Body of pancreas (tissue), 4 donors: ENCODE measurements at regions not wholly inside any gene's neighbourhood (a gene's known extent, or its start where the extent isn't known, plus 50 kb on each side); places are given as distances from the start of the nearest gene placed in this dataset.
A peak's percentile ranks its signal among the peaks of the same experiment; 100 is the strongest.

ENCODE experiments used
- ATAC-seq: fragments of 150-250 bp; one replicate; pipeline ENCODE4 v1.9.1; 2016
- DNase-seq, 4 donors: peaks; one replicate each; pipeline ENCODE4 v3.0.0-alpha.2; 2019
- H3K27ac ChIP-seq, 4 donors: fragments of 200-600 bp; sonication (generic); 1 replicate in 3 of 4; 2 replicates in 1 of 4; pipeline versions ENCODE4 v1.5.1 to v1.6.1; 2016 to 2019; ENCODE audit warnings: mild to moderate bottlenecking in 1 of 4, mixed read lengths in 1 of 4, moderate library complexity in 1 of 4
- H3K27me3 ChIP-seq, 2 donors: fragments of 200-600 bp; sonication (generic); one replicate each; pipeline ENCODE4 v1.6.0; 2016; ENCODE audit warnings: mild to moderate bottlenecking in 1 of 2
- H3K36me3 ChIP-seq, 2 donors: fragments of 200-600 bp; sonication (generic); replicated peaks in 1 of 2; 2 replicates each; pipeline ENCODE4 v1.5.1; 2016; ENCODE audit warnings: low read depth in 2 of 2; ENCODE audit not compliant: insufficient read depth in 1 of 2
- H3K4me1 ChIP-seq: fragments of 200-600 bp; sonication (generic); one replicate; pipeline ENCODE4 v1.6.0; 2016
- H3K4me3 ChIP-seq, 2 donors: fragments of 200-600 bp; sonication (generic); 1 replicate in 1 of 2; 2 replicates in 1 of 2; pipeline ENCODE4 v1.5.1; 2016 to 2019
- H3K9me3 ChIP-seq, 3 donors: fragments of 200-600 bp; sonication (generic); 1 replicate in 2 of 3; 2 replicates in 1 of 3; pipeline ENCODE4 v1.5.1; 2016
- POLR2A ChIP-seq, 3 donors: fragments of 450-650 bp; IDR thresholded peaks; one replicate each; pipeline ENCODE4 v1.6.1; 2016; ENCODE audit warnings: antibody characterized with exemption in 3 of 3, mild to moderate bottlenecking in 2 of 3
- WGBS, 2 donors: methylation state at CpG; one replicate each; pipeline ENCODE4 v1.1.5; 2017; 5-methylcytosine and 5-hydroxymethylcytosine counted together
- intact Hi-C: fragments of 100-400 bp; cut with DNase I; formaldehyde crosslinking; loops from one replicate; pipeline ENCODE4 v1.15.1; 2023
- TF ChIP-seq, protein P1 (sequence below), 7 experiments: fragments of 450-650 bp in 4 of 7; fragments of 200-600 bp in 3 of 7; sonication (generic) in 3 of 7; IDR thresholded peaks; one replicate each; pipeline ENCODE4 v1.5.1; 2016 to 2019; ENCODE audit warnings: antibody characterized with exemption in 7 of 7

GRCh38 chr10:44071479-44071878 lies 313.4 kb downstream of the CXCL12 start:
- Histone ChIP-seq H3K27me3 (no peaks in the 10 kb centered on the region), H3K4me3 (no peak overlapping the region), H3K27ac (peak overlapping the region in 1 of 4 donors; percentile 17), H3K4me1 (peaks cover 33% of the 10 kb centered on the region), H3K9me3 (no peaks in the 10 kb centered on the region), H3K36me3 (no peaks in the 10 kb centered on the region)
- TF ChIP-seq, protein P1, sequence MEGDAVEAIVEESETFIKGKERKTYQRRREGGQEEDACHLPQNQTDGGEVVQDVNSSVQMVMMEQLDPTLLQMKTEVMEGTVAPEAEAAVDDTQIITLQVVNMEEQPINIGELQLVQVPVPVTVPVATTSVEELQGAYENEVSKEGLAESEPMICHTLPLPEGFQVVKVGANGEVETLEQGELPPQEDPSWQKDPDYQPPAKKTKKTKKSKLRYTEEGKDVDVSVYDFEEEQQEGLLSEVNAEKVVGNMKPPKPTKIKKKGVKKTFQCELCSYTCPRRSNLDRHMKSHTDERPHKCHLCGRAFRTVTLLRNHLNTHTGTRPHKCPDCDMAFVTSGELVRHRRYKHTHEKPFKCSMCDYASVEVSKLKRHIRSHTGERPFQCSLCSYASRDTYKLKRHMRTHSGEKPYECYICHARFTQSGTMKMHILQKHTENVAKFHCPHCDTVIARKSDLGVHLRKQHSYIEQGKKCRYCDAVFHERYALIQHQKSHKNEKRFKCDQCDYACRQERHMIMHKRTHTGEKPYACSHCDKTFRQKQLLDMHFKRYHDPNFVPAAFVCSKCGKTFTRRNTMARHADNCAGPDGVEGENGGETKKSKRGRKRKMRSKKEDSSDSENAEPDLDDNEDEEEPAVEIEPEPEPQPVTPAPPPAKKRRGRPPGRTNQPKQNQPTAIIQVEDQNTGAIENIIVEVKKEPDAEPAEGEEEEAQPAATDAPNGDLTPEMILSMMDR (IDR thresholded peaks at IDR 0.05), result peak in 2 of 7 experiments; percentile 14 to 19
- TF ChIP-seq POLR2A (IDR thresholded peaks at IDR 0.05), result no peak
- 1 to 16% methylated on average over 2 of the region's 2 CpGs for WGBS, 2 donors
- DNase-seq, result no peak
- intact Hi-C loops, result no loop called here
- ATAC-seq, result peak; percentile 38

DNA sequence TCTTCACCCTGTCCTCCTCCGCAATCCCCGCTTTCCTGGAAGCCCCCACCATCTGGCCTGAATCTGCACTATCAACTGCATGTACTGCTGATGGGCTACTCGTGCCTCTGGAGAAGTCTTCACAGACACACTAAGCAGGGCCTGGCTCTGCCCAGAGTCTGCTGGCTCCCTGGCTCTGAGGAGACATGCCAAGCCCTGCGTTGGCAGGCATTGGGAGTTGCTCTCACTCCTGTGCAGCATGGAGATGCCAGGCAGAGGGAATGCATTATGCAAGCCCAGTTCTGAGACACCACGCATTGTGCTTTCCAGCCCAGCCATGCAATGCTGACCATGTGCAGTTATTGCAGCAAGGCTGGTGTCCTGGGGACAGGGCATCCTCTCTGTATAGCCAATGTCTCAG lies 314.6 kb downstream of the CXCL12 start:
- Histone ChIP-seq H3K9me3 (no peaks in the 10 kb centered on the region), H3K27ac (peak overlapping the region in 1 of 4 donors; percentile 5), H3K27me3 (no peaks in the 10 kb centered on the region), H3K4me1 (peaks cover 37% of the 10 kb centered on the region), H3K36me3 (no peaks in the 10 kb centered on the region), H3K4me3 (no peak overlapping the region)
- ATAC-seq, result no peak
- intact Hi-C loops, result no loop called here
- WGBS, 2 donors, result 64 to 70% methylated on average over 4 to 5 of the region's 5 CpGs
- peak in 2 of 4 donors; percentile 62 to 70 for DNase-seq
- TF ChIP-seq, protein P1 (IDR thresholded peaks at IDR 0.05), result no peak
- no peak for TF ChIP-seq POLR2A (IDR thresholded peaks at IDR 0.05)

GRCh38 chr10:44069573-44069972 lies 315.3 kb downstream of the CXCL12 start:
- DNase-seq (no peak), ATAC-seq (peak; percentile 36)
- 29 to 36% methylated on average over 4 of the region's 4 CpGs for WGBS, 2 donors
- H3K9me3 ChIP-seq, result no peaks in the 10 kb centered on the region
- H3K27ac ChIP-seq, result peak overlapping the region in 2 of 4 donors; percentile 9 to 20
- intact Hi-C loops, result no loop called here
- no peaks in the 10 kb centered on the region for H3K27me3 ChIP-seq
- H3K4me3 ChIP-seq, result no peak overlapping the region
- no peaks in the 10 kb centered on the region for H3K36me3 ChIP-seq
- no peak for TF ChIP-seq POLR2A (IDR thresholded peaks at IDR 0.05)
- TF ChIP-seq, protein P1 (IDR thresholded peaks at IDR 0.05), result no peak
- peaks cover 44% of the 10 kb centered on the region for H3K4me1 ChIP-seq

- Histone ChIP-seq H3K4me3 (no peak overlapping the region), H3K27ac (peak overlapping the region in 2 of 4 donors; percentile 9 to 20), H3K27me3 (no peaks in the 10 kb centered on the region), H3K4me1 (peaks cover 51% of the 10 kb centered on the region), H3K9me3 (no peaks in the 10 kb centered on the region), H3K36me3 (no peaks in the 10 kb centered on the region)
- TF ChIP-seq POLR2A (IDR thresholded peaks at IDR 0.05), result no peak
- TF ChIP-seq, protein P1 (IDR thresholded peaks at IDR 0.05), result no peak
- intact Hi-C loops, result no loop called here
- ATAC-seq, result no peak
- 74 to 76% methylated on average over 10 of the region's 10 CpGs for WGBS, 2 donors
- DNase-seq, result no peak
Observed at GRCh38 chr10:44068716-44069482, 316.0 kb downstream of the CXCL12 start.

DNA sequence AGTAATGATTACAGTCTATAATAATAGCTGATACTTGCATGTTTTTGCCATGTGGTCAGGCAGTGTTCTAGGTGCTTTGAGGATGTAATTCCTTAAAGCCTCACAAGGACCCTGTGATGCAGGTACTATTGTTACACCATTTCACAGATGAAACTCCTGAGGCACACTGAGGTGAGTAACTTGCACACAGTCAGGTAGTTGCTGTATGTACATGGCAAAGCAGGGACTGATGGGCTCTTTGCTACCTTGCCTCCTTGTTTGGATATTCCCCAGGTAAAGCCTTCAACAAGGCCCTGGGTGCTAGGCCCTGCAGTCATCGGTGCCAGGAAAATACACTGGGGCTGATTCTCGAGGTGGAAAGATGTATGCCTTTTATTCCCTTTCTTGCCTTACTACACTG lies 317.5 kb downstream of the CXCL12 start:
- DNase-seq (no peak), ATAC-seq (no peak)
- Histone ChIP-seq H3K9me3 (no peaks in the 10 kb centered on the region), H3K27ac (no peak overlapping the region), H3K4me3 (no peak overlapping the region), H3K27me3 (no peaks in the 10 kb centered on the region), H3K36me3 (no peaks in the 10 kb centered on the region), H3K4me1 (peaks cover 56% of the 10 kb centered on the region)
- intact Hi-C loops, result no loop called here
- TF ChIP-seq POLR2A (IDR thresholded peaks at IDR 0.05), result no peak
- TF ChIP-seq, protein P1 (IDR thresholded peaks at IDR 0.05), result no peak
- WGBS, 2 donors, result 90 to 100% methylated on average over 2 of the region's 2 CpGs
